Neural crest cell (in vitro differentiated cells): ENCODE measurements at regions not wholly inside any gene's neighbourhood (a gene's known extent, or its start where the extent isn't known, plus 50 kb on each side); places are given as distances from the start of the nearest gene placed in this dataset.

Source experiments
- DNase-seq: peaks from one replicate; pipeline ENCODE4 v3.0.0; 2021; ENCODE audit warnings: low read depth, mixed read lengths, low spot score
- H3K27ac Mint-ChIP-seq: one replicate; pipeline ENCODE4 v1.8.0; 2021; ENCODE audit warnings: mild to moderate bottlenecking, mixed read lengths; ENCODE audit not compliant: unreplicated experiment
- H3K27me3 Mint-ChIP-seq: 2 replicates; pipeline ENCODE4 v1.8.0; 2021; ENCODE audit warnings: low read depth, mild to moderate bottlenecking, mixed read lengths
- H3K36me3 Mint-ChIP-seq: 2 replicates; pipeline ENCODE4 v1.8.0; 2021; ENCODE audit warnings: low read depth, mild to moderate bottlenecking, mixed read lengths
- H3K4me1 Mint-ChIP-seq: 2 replicates; pipeline ENCODE4 v1.8.0; 2021; ENCODE audit warnings: mixed read lengths
- H3K4me3 Mint-ChIP-seq: one replicate; pipeline ENCODE4 v1.8.0; 2021; ENCODE audit warnings: mild to moderate bottlenecking, mixed read lengths
- H3K9me3 Mint-ChIP-seq: 2 replicates; pipeline ENCODE4 v1.8.0; 2021; ENCODE audit warnings: mixed read lengths
- TF ChIP-seq, protein P1 (sequence below): fragments of 200-600 bp; sonication (generic); conservative IDR thresholded peaks from 2 replicates; pipeline ENCODE4 v1.5.0; 2021; ENCODE audit warnings: antibody characterized with exemption, mild to moderate bottlenecking

DNA sequence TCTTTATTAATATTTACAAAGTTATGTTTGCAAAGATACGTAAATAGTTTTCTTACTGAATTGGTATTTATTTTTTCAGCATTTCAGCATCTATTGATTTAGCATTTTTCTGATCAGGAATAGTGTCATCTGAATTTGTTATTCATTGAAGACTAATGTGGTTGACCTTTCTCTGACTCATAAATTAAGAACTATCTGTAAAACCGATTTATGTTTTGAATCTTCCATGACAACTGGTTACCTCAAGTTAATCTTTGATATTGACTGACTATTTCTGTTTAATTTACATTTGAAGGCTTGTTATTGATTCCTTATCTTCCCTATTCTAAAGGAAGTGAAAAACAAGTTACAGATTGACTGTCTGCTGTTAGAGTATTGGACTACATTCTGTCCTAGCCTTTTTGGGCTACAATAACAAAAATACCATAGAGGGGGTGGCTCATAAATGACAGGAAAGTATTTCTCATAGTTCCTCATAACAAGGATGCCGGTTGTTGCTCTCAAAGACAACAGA is 1131.4 kb downstream of the PLA2G4A start:
- H3K4me1 Mint-ChIP-seq: peaks cover 5% of the 10 kb centered on the region
- no peaks in the 10 kb centered on the region for H3K36me3 Mint-ChIP-seq
- TF ChIP-seq, protein P1, sequence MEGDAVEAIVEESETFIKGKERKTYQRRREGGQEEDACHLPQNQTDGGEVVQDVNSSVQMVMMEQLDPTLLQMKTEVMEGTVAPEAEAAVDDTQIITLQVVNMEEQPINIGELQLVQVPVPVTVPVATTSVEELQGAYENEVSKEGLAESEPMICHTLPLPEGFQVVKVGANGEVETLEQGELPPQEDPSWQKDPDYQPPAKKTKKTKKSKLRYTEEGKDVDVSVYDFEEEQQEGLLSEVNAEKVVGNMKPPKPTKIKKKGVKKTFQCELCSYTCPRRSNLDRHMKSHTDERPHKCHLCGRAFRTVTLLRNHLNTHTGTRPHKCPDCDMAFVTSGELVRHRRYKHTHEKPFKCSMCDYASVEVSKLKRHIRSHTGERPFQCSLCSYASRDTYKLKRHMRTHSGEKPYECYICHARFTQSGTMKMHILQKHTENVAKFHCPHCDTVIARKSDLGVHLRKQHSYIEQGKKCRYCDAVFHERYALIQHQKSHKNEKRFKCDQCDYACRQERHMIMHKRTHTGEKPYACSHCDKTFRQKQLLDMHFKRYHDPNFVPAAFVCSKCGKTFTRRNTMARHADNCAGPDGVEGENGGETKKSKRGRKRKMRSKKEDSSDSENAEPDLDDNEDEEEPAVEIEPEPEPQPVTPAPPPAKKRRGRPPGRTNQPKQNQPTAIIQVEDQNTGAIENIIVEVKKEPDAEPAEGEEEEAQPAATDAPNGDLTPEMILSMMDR: no peak
- peaks cover 2% of the 10 kb centered on the region for H3K9me3 Mint-ChIP-seq
- no peaks in the 10 kb centered on the region for H3K27me3 Mint-ChIP-seq
- DNase-seq: no peak
- no peak overlapping the region for H3K4me3 Mint-ChIP-seq
- no peak overlapping the region for H3K27ac Mint-ChIP-seq

DNA sequence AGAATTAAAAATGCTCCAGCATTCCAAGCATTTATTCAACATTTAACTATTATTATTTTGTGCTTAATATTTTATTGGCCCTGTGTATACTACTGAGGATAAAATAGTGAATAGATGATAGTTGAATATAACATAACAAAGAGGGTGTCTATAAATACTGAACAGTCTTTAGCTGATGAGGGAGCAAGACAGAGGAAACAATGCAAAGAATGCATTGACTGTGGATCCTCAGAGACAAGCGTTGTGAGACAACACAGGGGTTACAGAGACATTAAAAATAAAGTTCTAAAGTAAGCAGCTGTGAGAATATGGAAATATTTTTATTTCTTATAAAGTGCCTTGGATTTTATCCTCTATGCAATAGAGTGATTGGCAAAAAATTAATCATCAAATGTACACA is 1133.1 kb downstream of the PLA2G4A start:
- no peak for DNase-seq
- Mint-ChIP-seq H3K36me3 (no peaks in the 10 kb centered on the region), H3K27ac (no peak overlapping the region), H3K4me1 (peaks cover 5% of the 10 kb centered on the region), H3K27me3 (no peaks in the 10 kb centered on the region), H3K4me3 (no peak overlapping the region), H3K9me3 (no peaks in the 10 kb centered on the region)
- TF ChIP-seq, protein P1: no peak

DNA sequence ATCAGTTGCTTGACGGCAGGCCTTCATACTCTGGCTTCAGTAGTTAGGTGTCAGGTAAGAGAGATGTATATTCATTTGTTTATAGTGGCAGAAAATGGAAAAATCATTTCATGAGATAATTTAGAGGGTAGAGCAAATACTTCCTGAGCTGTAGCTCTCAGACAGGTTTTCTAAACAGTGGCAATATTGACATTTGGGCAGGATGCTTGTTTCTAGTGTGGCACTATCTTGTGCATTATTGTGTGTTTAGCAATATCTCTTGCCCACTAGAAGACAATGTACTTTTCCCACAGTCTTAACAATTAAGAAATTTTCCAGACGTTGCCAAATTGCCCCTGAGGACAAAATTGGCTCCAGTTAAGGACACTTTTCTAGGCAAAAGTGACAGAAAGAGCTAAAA is 1143.1 kb downstream of the PLA2G4A start:
- Mint-ChIP-seq H3K27ac (no peak overlapping the region), H3K4me1 (no peaks in the 10 kb centered on the region)

DNA sequence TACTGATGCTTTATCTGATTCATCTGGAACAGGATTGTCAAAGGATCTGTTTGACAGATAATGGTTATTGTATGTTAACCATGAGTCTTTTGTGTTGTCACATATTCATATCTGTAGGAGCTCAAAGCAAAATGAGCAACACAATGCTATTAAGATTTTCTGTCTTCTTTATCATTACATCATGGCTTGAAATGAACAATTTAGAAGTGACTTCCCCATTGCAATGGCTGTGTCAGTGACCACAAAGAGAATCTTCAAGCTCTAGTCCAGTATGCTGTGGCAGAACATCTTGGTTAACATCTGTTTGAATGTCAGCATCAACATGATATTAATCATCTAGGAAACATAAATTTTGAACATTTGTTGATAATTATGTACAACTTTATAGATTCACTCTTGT is 1148.5 kb downstream of the PLA2G4A start:
- DNase-seq: no peak
- Mint-ChIP-seq H3K36me3 (no peaks in the 10 kb centered on the region), H3K4me3 (no peak overlapping the region), H3K27me3 (no peaks in the 10 kb centered on the region), H3K9me3 (peaks cover 2% of the 10 kb centered on the region), H3K4me1 (no peaks in the 10 kb centered on the region), H3K27ac (no peak overlapping the region)
- TF ChIP-seq, protein P1: no peak

More for the DNA sequence above, 1143.1 kb downstream of the PLA2G4A start:
- no peaks in the 10 kb centered on the region for H3K27me3 Mint-ChIP-seq
- TF ChIP-seq, protein P1: no peak
- H3K4me3 Mint-ChIP-seq: no peak overlapping the region
- DNase-seq: no peak
- no peaks in the 10 kb centered on the region for H3K9me3 Mint-ChIP-seq
- no peaks in the 10 kb centered on the region for H3K36me3 Mint-ChIP-seq

DNA sequence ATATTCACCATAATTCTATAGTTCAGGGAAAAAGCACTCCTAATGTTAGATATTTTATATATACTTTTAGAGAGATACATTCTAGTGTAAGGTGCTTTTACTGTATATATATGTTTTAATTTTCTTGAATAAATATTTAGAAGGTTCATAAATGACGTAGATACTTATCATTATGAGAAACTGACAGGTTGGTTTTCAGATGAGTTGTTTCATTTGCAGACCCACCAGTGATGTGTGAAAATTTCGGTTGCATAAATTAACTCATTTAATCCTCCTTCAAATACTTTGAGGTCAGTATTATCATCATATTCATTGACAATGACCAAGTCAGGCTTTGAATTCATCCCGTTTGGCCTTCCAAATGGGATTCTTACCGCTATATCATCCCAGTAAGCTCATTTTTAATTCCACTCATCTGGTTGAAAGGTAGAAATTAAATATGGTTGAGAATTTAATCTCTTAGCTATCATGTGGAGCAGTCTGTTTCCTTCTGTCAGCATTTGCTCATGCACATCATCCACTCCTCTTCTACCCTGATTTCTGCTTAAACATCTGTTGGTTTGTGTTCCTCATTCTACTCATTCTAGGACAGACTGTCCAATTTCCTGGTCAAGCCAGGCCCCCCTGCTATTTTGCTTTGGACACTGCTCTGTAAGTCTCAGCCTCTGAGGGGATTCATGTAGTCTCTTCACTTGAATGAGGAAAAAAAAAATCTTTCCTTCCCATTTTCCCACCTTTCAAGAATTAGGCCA is 1156.6 kb downstream of the PLA2G4A start:
- DNase-seq: no peak
- Mint-ChIP-seq H3K4me1 (peaks cover 10% of the 10 kb centered on the region), H3K27me3 (no peaks in the 10 kb centered on the region), H3K36me3 (no peaks in the 10 kb centered on the region), H3K9me3 (no peaks in the 10 kb centered on the region), H3K27ac (peak overlapping the region; percentile 1), H3K4me3 (no peak overlapping the region)
- TF ChIP-seq, protein P1: no peak
